ENCODE measurements at regions not wholly inside any gene's neighbourhood (a gene's known extent, or its start where the extent isn't known, plus 50 kb on each side); places are given as distances from the start of the nearest gene placed in this dataset.

DNA sequence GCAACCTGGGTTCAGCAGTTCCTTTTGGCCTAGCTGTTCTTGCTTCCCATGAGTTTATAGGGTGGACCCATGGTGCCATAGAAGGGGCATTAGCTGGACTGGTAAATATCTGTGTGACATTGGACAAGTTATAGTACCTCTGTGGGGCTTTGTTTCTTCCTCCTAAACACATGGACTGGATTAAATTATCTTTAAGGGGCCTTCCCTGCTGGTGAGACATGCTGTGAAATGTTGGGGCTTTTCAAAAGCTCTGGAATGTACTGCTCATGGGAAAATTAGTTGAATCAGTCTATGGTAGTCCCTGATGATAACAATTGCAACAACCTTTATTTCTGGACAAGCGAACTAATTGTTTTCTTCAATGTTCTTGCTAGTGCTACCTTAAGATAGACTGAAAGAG is 276.2 kb downstream of the BLID start:
- Mint-ChIP-seq H3K27ac (no peak overlapping the region), H3K9me3 (peaks cover 0 to 10% of the 10 kb centered on the region in 2 donors), H3K4me1 (no peaks in the 10 kb centered on the region), H3K4me3 (no peak overlapping the region), H3K27me3 (no peaks in the 10 kb centered on the region)
- no peak for DNase-seq
- no peak for ATAC-seq

DNA sequence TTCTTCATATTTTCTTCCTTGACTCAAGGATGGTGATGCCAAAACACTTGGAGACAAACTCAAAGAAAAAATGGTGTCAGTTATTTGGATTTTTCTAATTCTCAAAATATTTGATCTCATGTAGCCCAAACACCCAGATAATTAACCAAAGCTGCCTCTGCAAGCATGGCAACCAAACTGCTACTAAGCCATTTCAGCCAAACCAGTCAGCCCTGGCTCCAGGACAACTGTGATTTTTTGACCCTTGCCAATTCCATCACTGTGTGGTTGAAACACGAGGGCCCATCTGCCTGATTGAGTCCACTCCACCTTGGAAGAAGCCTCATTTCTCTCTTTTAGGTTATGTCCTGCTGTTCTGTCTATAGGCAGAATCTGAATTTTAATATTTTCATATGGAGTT is 277.4 kb downstream of the BLID start:
- Mint-ChIP-seq H3K9me3 (peaks cover 7 to 22% of the 10 kb centered on the region in 2 donors), H3K27ac (no peak overlapping the region), H3K27me3 (no peaks in the 10 kb centered on the region), H3K4me1 (no peaks in the 10 kb centered on the region), H3K4me3 (no peak overlapping the region)
- no peak for ATAC-seq
- DNase-seq = no peak

DNA sequence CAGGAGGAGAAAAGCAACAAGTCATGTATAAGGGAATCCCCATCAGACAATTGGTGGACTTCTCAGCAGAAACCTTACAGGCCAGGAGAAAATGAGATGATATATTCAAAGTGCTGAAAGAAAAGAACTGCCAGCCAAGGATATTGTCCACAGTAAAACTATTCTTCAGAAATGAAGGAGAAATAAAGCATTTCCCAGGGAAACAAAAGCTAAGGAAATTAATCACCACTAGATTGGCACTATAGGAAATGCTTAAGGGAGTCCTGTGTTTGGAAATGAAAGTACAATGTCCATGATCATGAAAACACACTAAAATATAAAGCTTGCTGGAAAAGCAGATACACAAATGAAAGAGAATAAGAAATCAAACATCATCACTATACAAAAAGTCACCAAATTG is 282.0 kb downstream of the BLID start:
- DNase-seq (no peak), ATAC-seq (no peak)
- Mint-ChIP-seq H3K9me3 (peaks cover 18 to 43% of the 10 kb centered on the region in 2 donors), H3K27ac (no peak overlapping the region), H3K27me3 (no peaks in the 10 kb centered on the region), H3K4me3 (no peak overlapping the region), H3K4me1 (no peaks in the 10 kb centered on the region)

DNA sequence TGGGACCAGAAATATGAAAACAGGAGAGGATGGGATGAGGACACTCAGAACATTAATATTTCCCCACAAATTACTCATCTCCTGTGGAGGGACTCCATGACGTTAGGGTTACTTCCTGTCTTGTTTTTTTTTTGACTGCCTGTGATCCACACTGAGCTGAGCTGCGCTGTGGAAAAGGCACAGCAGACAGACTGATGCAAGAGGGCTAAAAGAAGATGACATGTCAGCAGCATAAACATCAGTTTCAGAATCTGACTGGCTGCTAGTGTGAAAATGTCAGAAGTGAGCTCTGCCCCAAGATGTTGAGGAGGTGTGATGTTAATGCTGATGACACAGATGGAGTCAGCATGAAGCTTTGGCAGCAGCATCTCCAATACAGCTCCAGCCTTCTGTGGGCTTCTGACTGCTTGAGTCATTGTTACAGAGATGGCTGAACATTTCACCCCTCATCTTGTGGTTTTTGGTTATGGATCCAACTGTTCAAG is 286.8 kb downstream of the BLID start:
- peak; percentile 1 to 29 for DNase-seq
- H3K27ac Mint-ChIP-seq = no peak overlapping the region
- peaks cover 17 to 27% of the 10 kb centered on the region in 2 donors for H3K9me3 Mint-ChIP-seq
- no peaks in the 10 kb centered on the region for H3K27me3 Mint-ChIP-seq
- no peaks in the 10 kb centered on the region for H3K4me1 Mint-ChIP-seq
- peak; percentile 96 for ATAC-seq
- no peak overlapping the region for H3K4me3 Mint-ChIP-seq

DNA sequence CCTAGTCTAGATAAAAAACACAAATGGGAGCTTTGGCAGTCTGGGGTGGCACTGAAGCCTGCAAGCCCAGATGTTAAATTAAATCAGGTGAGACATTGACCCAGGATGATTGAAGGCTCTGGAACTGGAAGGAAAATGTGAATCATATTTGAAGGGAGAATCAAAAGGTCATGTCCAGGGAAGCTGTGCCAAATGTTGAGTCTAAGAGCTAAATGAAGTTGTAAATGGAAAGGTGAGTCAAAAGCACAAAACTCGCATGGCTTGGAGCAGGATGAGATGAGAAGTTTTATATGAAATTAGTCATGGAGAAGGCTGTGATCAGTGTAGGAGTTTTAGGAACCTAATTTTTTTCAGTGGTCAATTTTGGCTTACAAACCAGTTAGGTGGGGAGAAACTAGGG is 301.1 kb downstream of the BLID start:
- ATAC-seq = no peak
- no peak for DNase-seq
- Mint-ChIP-seq H3K27me3 (no peaks in the 10 kb centered on the region), H3K9me3 (peaks cover 10 to 22% of the 10 kb centered on the region in 2 donors), H3K4me3 (no peak overlapping the region), H3K27ac (no peak overlapping the region), H3K4me1 (no peaks in the 10 kb centered on the region)

DNA sequence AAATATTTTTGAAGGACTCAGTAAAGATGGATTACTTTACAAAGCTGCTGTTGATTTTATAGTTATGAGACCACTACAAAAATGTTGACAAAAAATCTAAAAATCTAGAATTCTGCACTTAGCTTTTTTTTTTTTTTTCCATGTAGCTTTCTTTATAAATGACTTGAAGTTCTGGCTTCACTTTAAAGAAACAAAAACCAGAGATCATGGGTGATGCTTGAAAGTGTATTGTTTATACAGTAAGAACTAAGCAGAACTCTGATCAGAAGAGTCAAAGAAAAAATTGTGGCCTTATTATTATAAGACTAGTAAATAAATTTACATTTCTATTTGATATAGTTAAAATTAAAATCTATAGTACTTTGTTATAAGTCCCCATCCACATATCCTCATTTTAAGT is 301.7 kb downstream of the BLID start:
- H3K9me3 Mint-ChIP-seq = peaks cover 10 to 22% of the 10 kb centered on the region in 2 donors
- H3K4me1 Mint-ChIP-seq = no peaks in the 10 kb centered on the region
- DNase-seq (no peak), ATAC-seq (no peak)
- no peak overlapping the region for H3K4me3 Mint-ChIP-seq
- no peak overlapping the region for H3K27ac Mint-ChIP-seq
- no peaks in the 10 kb centered on the region for H3K27me3 Mint-ChIP-seq

DNA sequence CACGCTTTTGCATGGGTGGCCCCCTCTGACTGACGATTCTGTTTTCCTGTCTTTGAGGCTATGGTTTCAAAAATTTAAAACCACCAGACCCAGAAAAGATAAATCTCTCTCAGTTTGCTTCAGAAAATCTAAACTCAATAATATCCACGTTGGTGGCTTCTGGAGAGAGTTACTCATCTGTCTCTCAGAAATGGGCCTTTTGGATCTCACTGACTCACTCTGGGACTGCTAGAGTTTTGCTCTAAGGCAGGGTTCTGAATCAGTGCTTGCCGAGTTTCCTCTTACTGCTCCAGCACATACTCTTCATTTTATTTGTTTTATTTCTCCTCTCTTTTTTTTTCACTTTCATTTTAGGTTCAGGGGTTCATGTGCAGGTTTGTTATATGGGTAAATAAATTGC is 305.7 kb downstream of the BLID start:
- H3K27ac Mint-ChIP-seq = no peak overlapping the region
- DNase-seq (no peak), ATAC-seq (no peak)
- H3K4me3 Mint-ChIP-seq = no peak overlapping the region
- no peaks in the 10 kb centered on the region for H3K4me1 Mint-ChIP-seq
- H3K27me3 Mint-ChIP-seq = no peaks in the 10 kb centered on the region
- peaks cover 10 to 14% of the 10 kb centered on the region in 2 donors for H3K9me3 Mint-ChIP-seq

DNA sequence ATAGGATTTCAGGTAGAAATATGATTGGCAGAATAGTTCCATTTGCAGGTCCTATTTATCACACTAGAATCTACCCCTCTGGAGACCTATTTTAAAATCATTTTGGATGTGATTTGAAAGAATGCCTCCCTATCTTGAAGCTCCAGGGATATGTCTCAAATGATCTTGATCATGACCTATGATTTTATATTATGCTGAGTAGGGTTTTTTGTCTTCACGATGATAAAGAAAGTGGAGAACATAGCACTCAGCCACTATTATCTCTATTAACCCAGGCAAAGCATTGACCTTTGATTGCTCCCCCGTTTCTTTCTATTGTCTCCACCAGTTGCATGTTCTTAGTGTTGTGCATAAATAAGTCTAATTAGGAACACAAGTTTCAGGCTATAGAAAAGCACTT is 307.9 kb downstream of the BLID start:
- DNase-seq (no peak), ATAC-seq (no peak)
- Mint-ChIP-seq H3K27ac (no peak overlapping the region), H3K27me3 (no peaks in the 10 kb centered on the region), H3K9me3 (peaks cover 10 to 14% of the 10 kb centered on the region in 2 donors), H3K4me3 (no peak overlapping the region), H3K4me1 (no peaks in the 10 kb centered on the region)

DNA sequence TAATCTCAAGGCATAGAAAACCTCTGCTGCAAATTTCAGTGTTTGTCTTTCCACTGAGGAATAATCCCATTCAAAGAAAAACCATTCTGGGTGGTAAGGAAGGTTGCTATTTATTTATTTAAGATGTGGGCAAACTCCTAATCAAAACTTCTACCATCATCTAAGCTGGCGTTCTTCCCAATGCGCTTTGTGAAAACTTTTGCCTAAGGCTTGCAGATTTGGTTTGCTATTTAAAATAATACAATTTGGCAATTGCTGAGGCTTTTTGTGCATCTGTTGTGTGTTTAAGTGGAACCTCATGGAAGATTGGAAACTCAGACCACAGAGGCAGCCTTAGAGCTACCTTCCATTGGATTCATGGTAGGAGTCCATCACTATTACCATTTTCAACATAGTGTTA is 309.0 kb downstream of the BLID start:
- Mint-ChIP-seq H3K27ac (no peak overlapping the region), H3K4me3 (no peak overlapping the region), H3K9me3 (peaks cover 9% of the 10 kb centered on the region in 2 donors), H3K27me3 (no peaks in the 10 kb centered on the region), H3K4me1 (no peaks in the 10 kb centered on the region)
- ATAC-seq (no peak), DNase-seq (no peak)

DNA sequence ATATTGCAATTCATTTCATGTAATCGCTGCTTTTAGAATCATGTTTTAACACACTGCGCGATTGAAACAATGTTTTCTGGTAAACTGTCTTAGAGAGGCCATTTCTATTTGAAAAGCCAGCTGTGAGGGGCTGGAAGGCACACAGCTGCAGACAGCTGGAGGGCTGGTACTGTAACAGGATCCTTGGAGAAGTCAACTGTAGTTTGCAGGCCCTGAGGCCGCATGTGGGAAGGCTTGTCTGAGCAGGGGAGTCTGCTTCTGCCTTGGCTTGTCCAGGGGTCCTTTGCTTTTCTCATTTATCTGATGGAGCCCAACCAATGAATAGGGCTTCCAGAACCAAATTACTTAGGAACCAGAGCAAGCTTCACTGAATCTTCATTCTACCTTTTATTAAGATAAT is 313.5 kb downstream of the BLID start:
- no peak for DNase-seq
- Mint-ChIP-seq H3K4me1 (no peaks in the 10 kb centered on the region), H3K27me3 (no peaks in the 10 kb centered on the region), H3K9me3 (no peaks in the 10 kb centered on the region), H3K27ac (no peak overlapping the region), H3K4me3 (no peak overlapping the region)
- ATAC-seq = no peak

DNA sequence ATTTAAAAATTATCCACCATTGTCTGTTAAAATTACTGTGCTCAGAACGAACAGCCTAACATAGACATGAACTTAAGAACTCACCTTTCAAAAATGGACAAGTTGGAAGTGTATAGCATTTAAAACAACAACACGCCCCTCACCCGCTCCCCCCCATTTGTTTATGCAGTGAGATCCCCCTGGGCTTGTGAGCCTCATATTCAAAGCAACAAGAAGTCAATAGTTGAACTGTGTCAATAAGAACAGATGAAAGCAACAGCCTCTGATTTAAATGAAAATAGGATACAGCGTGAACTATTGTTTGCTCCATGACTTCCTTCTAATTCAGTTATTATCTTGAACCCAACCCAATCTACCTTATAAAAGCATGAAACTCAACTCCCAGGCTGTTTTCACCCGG is 314.2 kb downstream of the BLID start:
- no peak for ATAC-seq
- H3K27ac Mint-ChIP-seq = no peak overlapping the region
- H3K4me3 Mint-ChIP-seq = no peak overlapping the region
- no peaks in the 10 kb centered on the region for H3K27me3 Mint-ChIP-seq
- no peak for DNase-seq
- H3K4me1 Mint-ChIP-seq = no peaks in the 10 kb centered on the region
- H3K9me3 Mint-ChIP-seq = no peaks in the 10 kb centered on the region

DNA sequence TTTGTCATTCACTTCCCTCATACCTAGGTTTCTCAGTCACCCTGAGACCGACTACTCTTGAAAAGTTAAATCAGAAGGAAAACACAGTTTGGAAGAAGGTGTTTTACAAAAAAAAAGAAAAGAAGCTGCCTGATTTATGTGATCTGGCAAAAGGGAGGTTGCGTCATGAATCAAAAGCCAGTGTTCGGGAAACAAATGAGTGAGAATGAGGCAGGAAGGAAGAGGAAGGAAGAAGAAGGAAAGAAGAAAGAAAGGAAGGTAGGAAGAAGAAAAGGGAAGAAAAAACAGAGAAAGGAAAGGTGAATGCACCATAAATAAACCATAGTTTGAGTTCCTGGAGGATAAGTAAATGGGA is 314.6 kb downstream of the BLID start:
- no peak overlapping the region for H3K4me3 Mint-ChIP-seq
- no peak for ATAC-seq
- H3K9me3 Mint-ChIP-seq = no peaks in the 10 kb centered on the region
- H3K4me1 Mint-ChIP-seq = no peaks in the 10 kb centered on the region
- no peak overlapping the region for H3K27ac Mint-ChIP-seq
- H3K27me3 Mint-ChIP-seq = no peaks in the 10 kb centered on the region
- no peak for DNase-seq

DNA sequence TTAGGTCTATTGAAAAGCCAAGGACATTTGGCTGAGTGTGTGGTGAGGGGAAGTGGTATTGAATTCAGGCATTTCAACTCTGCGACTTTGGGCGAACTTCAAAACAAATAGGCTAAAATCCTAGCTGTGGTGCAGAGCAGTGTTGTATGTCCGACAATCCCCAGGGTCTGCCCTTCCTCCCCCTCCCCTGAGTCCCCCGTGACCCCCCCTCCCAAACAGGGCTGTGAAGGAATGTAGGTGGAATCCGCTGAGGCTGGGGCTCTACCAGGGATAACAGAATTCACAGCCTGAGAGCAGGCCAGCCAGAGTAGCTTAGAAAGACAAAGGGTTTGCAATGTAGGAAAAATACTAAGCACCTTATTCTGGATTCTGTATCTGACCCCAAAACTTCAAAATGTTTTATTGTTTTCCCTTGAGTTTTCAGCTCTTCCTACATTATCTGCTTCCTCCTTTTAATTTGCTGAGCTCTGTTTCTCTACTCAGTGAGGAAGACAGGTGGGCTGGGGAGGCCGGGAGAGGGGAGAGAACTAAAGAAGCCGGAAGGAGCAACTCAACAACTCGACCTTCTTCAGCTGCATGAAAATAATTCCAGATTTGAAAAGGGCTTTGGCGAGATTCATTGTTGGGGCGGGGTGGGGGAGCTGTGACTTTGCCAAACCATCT is 315.2 kb downstream of the BLID start:
- no peaks in the 10 kb centered on the region for H3K27me3 Mint-ChIP-seq
- no peak overlapping the region for H3K27ac Mint-ChIP-seq
- no peak for ATAC-seq
- no peak for DNase-seq
- H3K9me3 Mint-ChIP-seq = no peaks in the 10 kb centered on the region
- no peaks in the 10 kb centered on the region for H3K4me1 Mint-ChIP-seq
- no peak overlapping the region for H3K4me3 Mint-ChIP-seq

DNA sequence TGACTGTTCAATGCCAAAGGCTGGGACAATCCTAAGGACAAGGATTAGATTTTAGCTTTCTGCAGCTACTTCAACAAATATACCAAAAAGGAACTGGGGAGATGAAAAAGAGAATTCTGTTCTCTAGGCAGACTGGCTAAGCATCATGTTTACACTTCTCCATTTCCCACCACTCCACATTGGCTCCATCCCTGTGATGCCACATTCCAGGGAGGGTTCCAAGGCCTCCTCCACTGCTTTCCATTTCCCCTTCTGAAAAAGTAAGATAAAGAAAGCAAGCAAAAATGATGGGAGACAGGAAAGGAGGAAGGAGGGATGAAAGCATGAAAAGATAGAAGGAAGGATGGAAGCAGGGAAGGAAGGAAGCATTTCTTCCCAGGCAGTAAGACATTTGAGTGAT is 315.8 kb downstream of the BLID start:
- no peaks in the 10 kb centered on the region for H3K9me3 Mint-ChIP-seq
- no peaks in the 10 kb centered on the region for H3K4me1 Mint-ChIP-seq
- H3K27me3 Mint-ChIP-seq = no peaks in the 10 kb centered on the region

DNA sequence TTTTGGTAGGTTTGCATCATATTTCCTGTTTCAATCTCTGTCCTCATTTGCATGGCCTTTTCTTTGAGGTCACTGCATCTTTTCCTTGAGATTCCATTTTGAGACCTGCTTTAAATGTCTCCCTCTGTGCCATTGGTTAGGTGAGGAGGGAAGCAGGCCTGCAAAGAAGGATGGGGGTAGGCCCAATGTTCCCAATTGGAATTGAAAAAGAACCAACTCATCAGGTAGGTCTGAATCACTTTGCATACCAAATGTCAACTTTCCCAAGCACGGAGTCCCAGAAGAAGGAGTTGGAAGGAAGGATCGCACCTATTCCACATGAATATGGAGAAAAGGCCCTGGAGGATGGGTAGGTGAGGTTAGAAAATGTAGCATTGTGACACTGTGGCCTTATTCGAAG is 318.5 kb downstream of the BLID start:
- no peak for DNase-seq
- H3K27ac Mint-ChIP-seq = no peak overlapping the region

More for the DNA sequence above, 315.8 kb downstream of the BLID start:
- ATAC-seq (no peak), DNase-seq (no peak)
- no peak overlapping the region for H3K27ac Mint-ChIP-seq
- no peak overlapping the region for H3K4me3 Mint-ChIP-seq

DNA sequence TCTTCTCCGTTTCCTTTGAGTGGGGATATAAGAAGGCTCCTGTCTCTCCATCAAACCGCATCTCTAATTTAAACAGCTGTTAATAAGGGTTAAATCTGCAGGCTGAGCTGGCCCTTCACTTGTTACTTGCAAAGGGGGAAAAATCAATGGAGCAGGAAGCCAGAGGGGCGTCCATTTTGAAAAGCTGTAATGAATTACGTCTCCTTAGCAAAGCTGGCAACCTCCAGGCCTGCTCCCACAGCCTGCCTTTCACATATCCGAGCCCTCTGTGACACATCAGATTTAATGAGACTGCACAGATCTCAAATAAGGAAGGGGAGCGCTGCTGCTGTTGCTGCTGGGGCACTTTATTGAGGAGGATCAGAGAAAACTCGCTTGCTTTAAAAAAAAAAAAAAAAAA is 320.8 kb downstream of the BLID start:
- Mint-ChIP-seq H3K9me3 (no peaks in the 10 kb centered on the region), H3K27me3 (peaks cover 19% of the 10 kb centered on the region), H3K27ac (no peak overlapping the region), H3K4me3 (no peak overlapping the region), H3K4me1 (no peaks in the 10 kb centered on the region)
- ATAC-seq (no peak), DNase-seq (no peak)

More for the DNA sequence above, 318.5 kb downstream of the BLID start:
- Mint-ChIP-seq H3K9me3 (no peaks in the 10 kb centered on the region), H3K4me1 (no peaks in the 10 kb centered on the region), H3K27me3 (no peaks in the 10 kb centered on the region), H3K4me3 (no peak overlapping the region)
- ATAC-seq = no peak

DNA sequence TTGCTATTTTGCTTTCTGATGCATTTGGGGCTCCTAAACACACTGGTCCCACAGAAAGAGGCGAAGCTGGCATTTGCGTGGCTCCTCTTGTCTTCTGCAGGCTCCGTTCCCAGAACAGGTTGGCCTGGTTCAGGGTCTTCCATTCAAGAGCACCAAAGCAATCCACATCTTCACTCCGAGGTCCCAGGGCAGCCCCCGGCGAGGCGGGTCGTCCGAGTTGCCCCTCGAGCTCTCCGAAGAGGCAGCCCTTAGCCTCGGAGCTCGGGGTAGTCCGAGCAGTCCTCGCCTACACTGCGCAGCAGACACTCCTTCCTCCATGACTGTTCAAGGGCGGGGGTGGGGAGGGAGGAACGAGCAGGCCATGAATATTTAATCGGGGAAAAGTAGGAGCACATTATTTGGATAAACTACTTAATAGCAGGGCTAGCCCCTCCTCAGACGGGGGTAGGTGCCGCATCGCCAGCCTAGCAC is 321.3 kb downstream of the BLID start:
- no peaks in the 10 kb centered on the region for H3K9me3 Mint-ChIP-seq
- H3K27me3 Mint-ChIP-seq = peaks cover 20% of the 10 kb centered on the region
- no peaks in the 10 kb centered on the region for H3K4me1 Mint-ChIP-seq
- ATAC-seq = no peak
- no peak overlapping the region for H3K4me3 Mint-ChIP-seq
- no peak overlapping the region for H3K27ac Mint-ChIP-seq
- DNase-seq = no peak
